GM12891 (cell line): ENCODE measurements at regions not wholly inside any gene's neighbourhood (a gene's known extent, or its start where the extent isn't known, plus 50 kb on each side); places are given as distances from the start of the nearest gene placed in this dataset.
"Not testable (repeated sequence)": the region's sequence is repeated elsewhere in the genome, so short reads cannot be mapped to it uniquely, and the experiment has no call there.

ENCODE experiments used
- DNase-seq: peaks from one replicate; pipeline ENCODE4 v3.0.0; 2011; ENCODE audit warnings: low spot score; ENCODE audit not compliant: insufficient read length
- FAIRE-seq: peaks from 2 replicates; lab custom pipeline; 2011; peaks lifted over from hg19 to GRCh38; lab: Jason Lieb, UNC
- PAX5 ChIP-seq: IDR thresholded peaks from 2 replicates; pipeline ENCODE4 v1.6.1; 2011; ENCODE audit warnings: low read length, moderate library complexity, mild to moderate bottlenecking; ENCODE audit not compliant: insufficient read depth, severe bottlenecking
- POLR2A ChIP-seq: IDR thresholded peaks from 2 replicates; pipeline ENCODE4 v1.6.1; 2011; ENCODE audit warnings: low read depth, low read length, control low read depth
- POLR2AphosphoS5 ChIP-seq: IDR thresholded peaks from 2 replicates; pipeline ENCODE4 v1.6.1; 2011; ENCODE audit warnings: low read depth, low read length, control low read depth
- POU2F2 ChIP-seq: IDR thresholded peaks from 2 replicates; pipeline ENCODE4 v1.6.1; 2011; ENCODE audit warnings: low read depth, mild to moderate bottlenecking, control low read depth, low read length, moderate library complexity
- SPI1 ChIP-seq: IDR thresholded peaks from 2 replicates; pipeline ENCODE4 v1.6.1; 2011; ENCODE audit warnings: low read depth, low read length, control low read depth
- TAF1 ChIP-seq: IDR thresholded peaks from 2 replicates; pipeline ENCODE4 v1.6.1; 2011; ENCODE audit warnings: low read depth, low read length, control low read depth

DNA sequence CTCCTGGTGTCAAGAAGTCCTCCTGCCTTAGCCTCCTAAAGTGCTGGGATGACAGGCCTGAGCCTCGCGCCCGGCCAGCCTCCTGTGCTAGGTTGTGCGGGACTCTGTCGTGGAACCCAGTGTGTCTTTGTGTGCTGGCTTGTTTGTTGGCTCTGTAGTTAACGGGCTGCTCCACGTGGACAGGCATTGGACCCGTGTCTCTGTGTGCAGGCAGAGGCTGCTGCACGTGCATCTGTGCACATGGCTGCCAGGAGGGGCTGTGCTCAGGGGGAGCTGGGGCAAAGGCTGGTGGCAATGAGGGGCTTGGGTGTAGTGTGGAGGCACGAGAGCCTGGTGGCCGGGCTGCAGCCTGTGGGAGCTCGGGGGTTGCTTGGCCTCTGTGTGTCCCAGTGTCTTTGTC, 121.3 kb upstream of the ALDH3B2 start:
- DNase-seq (no peak), FAIRE-seq (no peak)
- no peak for TF ChIP-seq POU2F2
- no peak for TF ChIP-seq POLR2A
- TF ChIP-seq TAF1, result no peak
- no peak for TF ChIP-seq PAX5
- no peak for TF ChIP-seq POLR2AphosphoS5
- TF ChIP-seq SPI1, result no peak

DNA sequence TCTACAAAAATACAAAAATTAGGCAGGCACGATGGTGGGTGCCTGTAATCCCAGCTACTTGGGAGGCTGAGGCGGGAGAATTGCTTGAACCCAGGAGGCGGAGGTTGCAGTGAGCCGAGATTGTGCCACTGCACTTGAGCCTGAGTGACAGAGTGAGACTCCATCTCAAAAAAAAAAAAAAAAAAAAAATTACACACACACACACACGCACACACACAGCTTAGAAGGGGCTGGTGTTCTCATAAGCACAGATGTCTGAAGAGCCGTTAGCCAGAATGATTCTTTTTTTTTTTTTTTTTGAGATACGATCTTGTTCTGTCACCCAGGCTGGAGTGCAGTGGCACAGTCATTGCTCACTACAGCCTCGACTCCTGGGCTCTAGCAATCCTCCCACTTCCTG, 119.3 kb upstream of the ALDH3B2 start:
- FAIRE-seq, DNase-seq: not testable (repeated sequence)

DNA sequence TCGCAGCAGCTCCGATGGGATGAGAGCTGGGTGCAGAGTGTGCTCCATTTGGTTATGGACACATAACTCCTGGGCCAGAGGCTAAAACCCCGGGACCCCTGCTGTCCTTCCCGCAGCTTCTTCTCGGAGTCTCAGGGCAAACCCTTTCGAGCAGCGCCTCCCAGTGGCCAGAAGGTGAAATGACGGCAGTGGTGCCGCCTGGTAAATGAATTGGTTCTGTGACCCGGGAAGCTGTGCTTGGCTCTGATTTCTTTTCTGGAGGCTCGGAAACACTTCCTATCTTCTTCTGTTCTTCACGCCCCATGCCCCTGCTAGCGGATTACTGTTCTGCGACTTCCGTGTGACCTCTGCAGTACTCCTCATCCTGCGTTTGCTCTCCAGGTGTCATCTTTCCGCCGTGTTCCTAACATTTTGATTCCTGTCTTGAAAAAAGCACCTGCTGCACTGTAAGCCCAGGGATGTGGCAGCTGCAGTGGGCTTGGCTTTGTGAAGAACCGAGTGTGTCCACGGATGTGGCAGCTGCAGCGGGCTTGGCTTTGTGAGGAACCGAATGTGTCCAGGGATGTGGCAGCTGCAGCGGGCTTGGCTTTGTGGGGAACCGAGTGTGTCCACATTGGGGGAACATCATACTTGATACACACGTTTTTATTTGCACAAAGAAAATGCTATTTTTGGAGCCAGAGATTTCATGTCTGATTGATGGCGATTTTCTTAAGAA, 118.0 kb upstream of the ALDH3B2 start:
- DNase-seq, FAIRE-seq: not testable (repeated sequence)

DNA sequence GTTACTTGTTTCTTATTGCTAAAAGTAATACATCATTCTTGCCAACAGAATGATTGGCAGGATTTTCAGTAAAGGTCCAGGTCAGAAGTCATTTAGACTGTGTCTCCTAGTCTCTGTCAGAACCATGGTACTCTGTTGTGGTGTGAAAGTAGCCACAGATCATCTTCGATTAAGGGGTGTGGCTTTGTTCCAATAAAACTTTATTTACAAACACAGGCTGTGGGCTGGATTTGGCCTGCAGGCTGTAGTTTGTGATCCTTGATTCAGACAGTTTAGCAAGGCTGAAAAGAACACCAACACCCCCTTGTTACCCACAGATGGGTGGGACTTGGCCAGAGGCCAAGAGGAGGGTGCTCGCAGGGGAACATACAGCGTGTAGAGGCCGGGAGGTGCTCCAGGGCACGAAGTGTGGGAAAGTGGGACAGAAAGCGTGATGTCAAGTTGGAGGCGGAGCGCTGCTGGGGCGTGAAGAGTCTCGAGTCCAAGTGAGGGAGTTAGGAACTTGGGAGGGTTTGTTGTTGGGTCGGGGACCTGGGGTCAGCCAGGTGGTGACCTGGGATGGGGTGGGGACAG, 117.3 kb upstream of the ALDH3B2 start:
- DNase-seq, FAIRE-seq: not testable (repeated sequence)

DNA sequence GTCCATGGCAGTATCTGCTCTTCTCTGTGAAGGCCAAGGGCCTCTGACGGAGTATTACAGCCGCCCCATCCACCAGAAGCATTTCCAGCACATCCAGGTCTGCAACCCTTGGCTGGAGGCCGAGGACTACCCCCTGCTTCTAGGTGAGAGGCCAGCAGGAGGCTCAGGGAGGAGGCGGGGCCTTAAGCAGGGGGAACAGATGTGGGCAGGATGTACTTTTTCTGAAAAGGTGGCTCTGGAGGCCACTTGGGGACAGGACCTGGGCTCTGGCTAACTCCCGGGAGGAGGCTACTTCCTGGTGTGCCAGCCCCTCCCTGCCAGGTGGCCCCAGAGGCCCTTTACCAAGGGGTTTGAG, 113.9 kb upstream of the ALDH3B2 start:
- FAIRE-seq, DNase-seq: not testable (repeated sequence)

DNA sequence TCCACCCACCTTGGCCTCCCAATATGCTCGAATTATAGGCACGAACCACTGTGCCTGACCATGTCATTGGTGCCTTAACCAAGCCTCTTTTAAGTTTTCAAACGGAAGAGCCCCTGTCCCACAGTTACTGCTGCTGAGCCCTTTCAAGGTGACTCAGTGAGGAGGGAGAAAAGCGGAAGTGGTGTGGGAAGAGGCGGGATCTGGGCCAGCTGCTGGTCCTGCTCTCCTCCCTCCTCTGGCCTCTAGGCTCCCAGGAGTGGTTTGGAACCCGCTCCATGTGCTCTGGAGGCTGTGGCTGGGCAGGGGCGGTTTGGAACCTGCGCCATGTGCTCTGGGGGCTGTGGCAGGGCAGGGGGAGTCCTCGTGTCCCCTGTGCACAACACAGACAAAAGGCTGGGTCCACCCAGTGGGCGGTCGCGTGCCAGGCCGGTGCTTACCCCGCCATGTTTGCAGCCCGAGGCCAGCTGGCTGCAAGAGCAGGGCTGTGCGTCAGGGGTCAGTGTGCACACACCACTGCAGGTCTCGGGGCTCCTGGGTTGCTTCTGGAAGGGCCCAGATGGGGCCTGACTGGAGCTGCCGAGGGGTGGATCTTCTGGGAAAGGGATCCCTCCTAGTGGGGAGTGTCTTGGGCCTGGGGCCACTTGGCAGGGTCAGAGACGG, 113.4 kb upstream of the ALDH3B2 start:
- FAIRE-seq, DNase-seq: not testable (repeated sequence)
- TF ChIP-seq SPI1, result peak; percentile 19

DNA sequence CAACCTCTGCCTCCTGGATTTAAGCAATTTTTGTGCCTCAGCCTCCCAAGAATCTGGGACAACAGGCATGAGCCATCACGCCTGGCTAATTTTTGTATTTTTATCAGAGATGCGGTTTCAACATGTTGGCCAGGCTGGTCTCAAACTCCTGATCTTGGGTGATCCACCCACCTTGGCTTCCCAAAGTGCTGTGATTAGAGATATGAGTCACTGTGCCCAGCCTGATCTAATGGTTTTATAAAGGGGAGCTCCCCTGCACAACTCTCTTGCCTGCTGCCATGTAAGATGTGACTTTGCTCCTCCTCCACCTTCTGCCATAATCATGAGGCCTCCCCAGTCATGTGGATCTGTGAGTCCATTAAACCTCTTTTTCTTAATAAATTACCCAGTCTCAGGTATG, 107.5 kb upstream of the ALDH3B2 start:
- DNase-seq, FAIRE-seq: not testable (repeated sequence)

DNA sequence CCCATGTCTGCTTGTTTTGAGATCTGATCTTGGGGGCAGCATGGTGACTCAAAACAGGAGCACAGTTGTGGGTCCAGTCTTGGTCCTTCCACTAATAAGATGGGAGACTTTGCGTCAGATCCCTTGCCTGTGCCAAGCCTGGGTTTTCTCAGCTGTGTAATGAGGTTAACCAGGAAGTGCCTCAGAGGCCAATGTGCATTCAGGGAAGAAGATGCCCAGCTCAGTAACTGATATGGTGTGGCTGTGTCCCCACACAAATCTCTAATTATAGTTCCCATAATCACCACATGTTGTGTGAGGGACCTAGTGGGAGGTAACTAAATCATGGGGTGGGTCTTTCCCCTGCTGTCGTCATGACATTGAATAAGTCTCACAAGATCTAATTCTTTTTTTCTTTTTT, 107.1 kb upstream of the ALDH3B2 start:
- DNase-seq, FAIRE-seq: not testable (repeated sequence)

DNA sequence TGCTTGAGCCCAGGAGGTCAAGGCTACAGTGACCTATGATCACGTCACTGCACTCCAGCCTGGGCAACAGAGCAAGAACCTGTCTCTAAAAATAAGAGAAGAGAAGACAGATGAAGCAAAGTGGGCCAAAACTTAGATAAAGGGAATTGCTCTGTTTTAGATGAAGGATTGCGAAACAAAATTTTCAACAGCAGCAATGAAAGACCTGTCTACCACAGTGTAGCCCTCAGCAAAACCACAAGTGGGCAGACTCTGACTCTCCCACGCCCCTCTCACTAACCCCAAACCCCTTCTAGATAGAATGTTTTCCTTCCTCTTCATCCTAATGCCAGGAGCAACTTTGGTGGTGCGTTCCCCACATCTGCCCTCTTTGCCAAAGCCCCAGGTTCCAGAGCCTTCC, 105.6 kb upstream of the ALDH3B2 start:
- no peak for DNase-seq
- no peak for TF ChIP-seq SPI1
- no peak for TF ChIP-seq TAF1
- no peak for TF ChIP-seq PAX5
- no peak for TF ChIP-seq POU2F2
- no peak for TF ChIP-seq POLR2AphosphoS5
- no peak for TF ChIP-seq POLR2A
- no peak for FAIRE-seq

DNA sequence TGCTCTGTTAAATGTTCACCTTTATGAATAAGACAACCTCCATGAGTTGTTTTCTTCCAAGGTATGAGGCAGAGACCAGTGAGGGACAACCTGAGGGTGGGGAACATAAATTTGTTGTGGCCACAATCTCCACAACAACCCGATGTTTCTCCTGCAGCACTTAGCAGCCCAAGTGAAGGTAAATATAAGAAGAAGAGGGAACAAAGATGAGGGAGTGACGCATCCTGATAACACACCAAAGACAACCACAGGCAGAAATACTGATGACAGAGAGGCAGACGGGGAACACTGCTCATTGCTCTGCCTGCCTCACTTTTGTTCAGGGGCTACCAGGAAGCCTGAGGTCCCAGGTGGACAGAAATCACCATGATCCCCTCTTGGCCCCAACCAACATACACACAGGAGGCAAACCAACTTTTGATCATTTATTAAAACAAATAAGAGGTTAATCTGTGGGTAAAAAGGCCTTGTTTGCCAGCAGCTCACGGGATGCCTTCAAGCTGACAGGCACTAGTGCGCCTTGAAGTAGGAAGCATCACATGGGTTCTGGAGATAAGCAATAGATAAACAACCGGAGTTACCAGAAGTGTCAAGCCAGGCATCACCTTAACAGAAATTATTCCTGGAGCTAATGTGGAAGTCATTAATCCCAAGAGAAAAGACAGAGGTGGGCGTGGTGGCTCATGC, 104.9 kb upstream of the ALDH3B2 start:
- not testable (repeated sequence) for DNase-seq, FAIRE-seq

DNA sequence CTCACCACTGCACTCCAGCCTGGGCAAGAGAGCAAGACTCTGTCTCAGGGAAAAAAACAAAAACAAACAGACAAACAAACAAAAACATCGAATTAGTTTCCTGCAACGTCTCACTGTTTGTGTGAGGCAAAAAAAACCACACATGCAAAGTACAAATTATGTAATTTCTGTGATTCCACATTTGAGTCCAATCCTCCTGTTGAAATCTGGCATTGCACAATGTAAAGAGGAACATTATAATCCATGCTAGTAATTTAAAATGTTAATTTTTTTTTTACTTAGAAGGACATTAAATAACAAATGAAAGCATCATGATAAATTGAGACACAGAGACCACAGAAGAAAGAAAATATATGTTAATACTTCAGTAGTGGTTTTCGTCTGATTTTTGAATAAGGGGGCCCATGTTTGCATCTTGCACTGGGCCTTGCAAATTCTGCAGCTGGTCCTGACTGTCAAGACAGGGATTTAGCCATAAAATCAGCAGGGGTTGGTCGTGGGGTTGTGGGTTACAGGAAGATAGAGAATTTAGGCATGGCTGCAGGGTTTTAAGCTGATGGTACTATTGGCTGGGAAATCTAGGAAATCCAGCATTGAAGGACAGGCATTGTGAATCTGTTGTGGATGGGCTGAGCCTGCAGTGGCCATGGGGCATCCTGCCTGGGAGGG, 102.6 kb upstream of the ALDH3B2 start:
- DNase-seq (no peak), FAIRE-seq (no peak)
- TF ChIP-seq SPI1, result no peak
- no peak for TF ChIP-seq TAF1
- TF ChIP-seq POU2F2, result no peak
- TF ChIP-seq POLR2A, result no peak
- no peak for TF ChIP-seq PAX5
- TF ChIP-seq POLR2AphosphoS5, result no peak

DNA sequence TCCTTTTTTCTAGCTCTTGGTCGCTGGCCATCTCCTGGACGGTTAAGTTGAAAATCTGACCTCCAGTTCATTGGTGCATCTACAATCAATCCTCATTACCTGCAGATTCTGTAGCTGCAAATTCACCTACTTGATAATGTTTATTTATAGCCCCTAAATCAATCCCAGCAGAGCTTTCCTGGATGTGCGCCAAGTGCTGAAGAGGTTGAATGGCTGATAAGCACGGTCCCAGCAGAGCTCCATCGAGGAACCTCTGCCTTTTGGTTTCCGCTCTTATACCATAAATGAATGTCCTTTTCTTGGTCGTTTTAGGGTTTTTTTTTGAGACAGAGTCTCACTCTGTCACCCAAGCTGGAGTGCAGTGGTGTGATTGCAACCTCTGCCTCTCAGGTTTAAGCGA, 99.8 kb upstream of the ALDH3B2 start:
- FAIRE-seq, result not testable (repeated sequence)

DNA sequence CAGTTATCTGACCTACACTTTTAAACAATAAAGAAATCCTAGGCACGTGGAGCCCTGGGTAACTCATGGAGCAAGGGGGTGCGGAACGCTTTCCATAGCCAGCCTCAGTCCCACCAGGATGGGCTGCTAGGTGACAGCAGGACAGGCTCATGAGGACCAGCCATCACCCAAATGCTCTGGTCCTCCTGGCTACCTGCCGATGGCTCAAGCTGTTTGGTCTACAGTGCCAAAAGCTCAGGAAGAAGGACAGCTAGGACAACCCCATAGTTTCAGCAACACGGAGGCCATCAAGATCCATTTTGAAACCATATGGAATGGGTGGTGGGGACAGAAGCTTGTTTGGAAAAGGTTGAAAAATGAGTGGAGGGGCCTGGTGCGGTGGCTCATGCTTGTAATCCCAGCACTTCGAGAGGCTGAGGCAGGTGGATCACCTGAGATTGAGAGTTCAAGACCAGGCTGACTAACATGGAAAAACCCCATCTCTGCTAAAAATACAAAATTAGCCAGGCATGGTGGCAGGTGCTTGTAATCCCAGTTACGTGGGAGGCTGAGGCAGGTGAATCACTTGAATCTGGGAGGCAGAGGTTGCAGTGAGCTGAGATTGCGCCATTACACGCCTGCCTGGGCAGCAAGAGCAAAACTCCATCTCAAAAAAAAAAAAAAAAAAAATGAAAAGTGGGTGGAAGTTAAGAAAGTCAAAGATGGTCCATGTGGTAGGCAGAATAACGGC, 93.7 kb upstream of the ALDH3B2 start:
- DNase-seq, FAIRE-seq: not testable (repeated sequence)

More for the DNA sequence above, 99.8 kb upstream of the ALDH3B2 start:
- DNase-seq, result not testable (repeated sequence)

DNA sequence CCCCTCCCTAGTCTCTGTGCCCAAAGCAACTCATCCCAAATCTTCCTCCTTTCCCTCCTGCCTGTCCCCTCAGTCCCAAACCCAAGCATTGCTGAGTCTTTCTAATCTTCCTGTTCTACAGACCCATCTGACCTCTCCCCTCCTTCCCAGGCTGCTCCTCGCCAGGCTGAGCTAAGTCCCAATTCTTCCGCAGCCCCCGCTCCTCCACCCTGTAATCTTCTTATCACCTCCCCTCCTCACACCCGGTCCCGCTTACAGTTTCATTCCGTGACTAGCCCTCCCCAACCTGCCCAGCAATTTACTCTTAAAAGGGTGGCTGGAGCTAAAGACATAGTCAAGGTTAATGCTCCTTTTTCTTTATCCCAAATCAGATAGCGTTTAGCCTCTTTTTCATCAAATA, 86.8 kb upstream of the ALDH3B2 start:
- not testable (repeated sequence) for FAIRE-seq, DNase-seq

DNA sequence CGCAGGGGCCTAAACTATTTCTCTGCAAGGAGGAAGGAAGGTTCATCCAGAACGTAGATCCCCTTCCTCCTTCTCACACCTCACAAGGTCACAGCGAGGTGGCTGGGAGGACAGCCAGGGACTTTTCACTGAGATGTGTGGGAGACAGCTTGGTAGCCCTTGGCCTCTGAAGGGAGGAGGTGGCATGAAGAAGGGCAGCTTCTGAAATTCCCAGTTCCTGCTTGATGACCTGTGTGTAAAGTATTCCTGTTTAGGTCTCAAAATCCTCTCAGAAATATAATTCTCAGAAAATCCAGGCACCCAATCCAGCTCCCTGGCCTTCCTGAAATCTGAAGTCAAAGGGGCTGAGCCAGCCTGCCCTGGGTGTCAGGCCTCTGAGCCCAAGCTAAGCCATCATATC, 84.9 kb upstream of the ALDH3B2 start:
- FAIRE-seq, DNase-seq: not testable (repeated sequence)

DNA sequence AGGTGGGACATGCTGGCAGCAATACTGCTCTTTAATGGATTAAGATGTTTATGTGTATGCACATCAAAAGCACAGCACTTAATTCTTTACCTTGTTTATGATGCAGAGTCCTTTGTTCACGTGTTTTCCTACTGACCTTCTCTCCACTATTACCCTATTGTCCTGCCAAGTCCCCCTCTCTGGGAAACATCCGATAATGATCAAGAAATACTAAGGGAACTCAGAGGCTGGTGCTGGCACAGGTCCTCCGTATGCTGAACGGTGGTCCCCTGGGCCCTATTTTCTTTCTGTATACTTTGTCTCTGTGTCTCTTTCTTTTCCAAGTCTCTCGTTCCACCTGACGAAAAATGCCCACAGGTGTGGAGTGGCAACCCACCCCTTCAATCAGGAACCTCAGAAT, 84.0 kb upstream of the ALDH3B2 start:
- DNase-seq, FAIRE-seq: not testable (repeated sequence)
